GM18502 (cell line): ENCODE measurements at regions not wholly inside any gene's neighbourhood (a gene's known extent, or its start where the extent isn't known, plus 50 kb on each side); places are given as distances from the start of the nearest gene placed in this dataset.

Experiments used
- ATAC-seq: cut with Tn5 transposase; IDR thresholded peaks from one replicate; pipeline ENCODE4 v1.9.1; 2021; ENCODE audit warnings: mild to moderate bottlenecking; ENCODE audit not compliant: unreplicated experiment, poor library complexity

GRCh38 chr21:35905096-35905962 lies 155.0 kb downstream of the SETD4 start:
- ATAC-seq: no peak

- ATAC-seq: no peak
Observed at GRCh38 chr21:35900539-35900938, 159.8 kb downstream of the SETD4 start.

- peak; percentile 47 for ATAC-seq
Observed at GRCh38 chr21:35896060-35896459, 164.3 kb downstream of the SETD4 start.

GRCh38 chr21:35895598-35895997 lies 164.7 kb downstream of the SETD4 start:
- no peak for ATAC-seq

- ATAC-seq: no peak
Observed at GRCh38 chr21:35893156-35893555, 167.2 kb downstream of the SETD4 start.

- no peak for ATAC-seq
Observed at GRCh38 chr21:35886887-35887286, 173.4 kb downstream of the SETD4 start.

GRCh38 chr21:35885942-35886541 lies 174.3 kb downstream of the SETD4 start:
- ATAC-seq: no peak

GRCh38 chr21:35882791-35883240 lies 177.5 kb downstream of the SETD4 start:
- ATAC-seq: no peak

GRCh38 chr21:35873441-35873840 lies 186.9 kb downstream of the SETD4 start:
- ATAC-seq: no peak

- ATAC-seq: no peak
Observed at GRCh38 chr21:35871906-35872305, 188.4 kb downstream of the SETD4 start.

GRCh38 chr21:35868869-35869223 lies 191.5 kb downstream of the SETD4 start:
- ATAC-seq: no peak

- no peak for ATAC-seq
Observed at GRCh38 chr21:35868005-35868868, 192.1 kb downstream of the SETD4 start.

- no peak for ATAC-seq
Observed at GRCh38 chr21:35864039-35864438, 196.3 kb downstream of the SETD4 start.

GRCh38 chr21:35862969-35863368 lies 197.4 kb downstream of the SETD4 start:
- ATAC-seq: no peak

GRCh38 chr21:35861661-35862060 lies 198.7 kb downstream of the SETD4 start:
- no peak for ATAC-seq

- no peak for ATAC-seq
Observed at GRCh38 chr21:35860189-35860869, 200.0 kb downstream of the SETD4 start.

GRCh38 chr21:35859677-35860076 lies 200.6 kb downstream of the SETD4 start:
- ATAC-seq: no peak

- ATAC-seq: no peak
Observed at GRCh38 chr21:35857095-35857494, 203.2 kb downstream of the SETD4 start.

GRCh38 chr21:35855484-35855883 lies 204.8 kb downstream of the SETD4 start:
- no peak for ATAC-seq

GRCh38 chr21:35854281-35854680 lies 206.0 kb downstream of the SETD4 start:
- no peak for ATAC-seq
